HG02678 (cell line): ENCODE measurements at regions not wholly inside any gene's neighbourhood (a gene's known extent, or its start where the extent isn't known, plus 50 kb on each side); places are given as distances from the start of the nearest gene placed in this dataset.

ENCODE experiments used
- ATAC-seq: cut with Tn5 transposase; IDR thresholded peaks from one replicate; pipeline ENCODE4 v1.9.1; 2021; ENCODE audit warnings: mild to moderate bottlenecking, moderate library complexity; ENCODE audit not compliant: unreplicated experiment

DNA sequence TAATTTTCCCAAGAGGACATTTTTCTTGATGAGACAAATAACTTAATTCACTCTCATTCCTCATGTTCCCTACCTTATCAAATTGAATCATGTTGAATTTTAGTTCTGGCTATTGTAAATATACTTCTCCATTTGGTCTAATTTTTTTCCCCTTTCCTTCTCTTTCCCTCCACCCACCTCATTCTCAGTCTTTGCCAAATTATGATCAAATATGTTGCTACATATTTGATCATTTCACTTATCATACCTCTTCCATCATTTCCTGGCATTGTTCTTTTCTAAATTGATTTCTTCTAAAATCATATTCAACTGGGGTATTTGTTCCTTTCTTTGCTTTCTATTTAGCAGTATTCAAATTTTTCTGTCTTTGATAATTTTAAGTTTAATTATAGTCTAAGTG lies 52.3 kb downstream of the HDGFL1 start:
- no peak for ATAC-seq

DNA sequence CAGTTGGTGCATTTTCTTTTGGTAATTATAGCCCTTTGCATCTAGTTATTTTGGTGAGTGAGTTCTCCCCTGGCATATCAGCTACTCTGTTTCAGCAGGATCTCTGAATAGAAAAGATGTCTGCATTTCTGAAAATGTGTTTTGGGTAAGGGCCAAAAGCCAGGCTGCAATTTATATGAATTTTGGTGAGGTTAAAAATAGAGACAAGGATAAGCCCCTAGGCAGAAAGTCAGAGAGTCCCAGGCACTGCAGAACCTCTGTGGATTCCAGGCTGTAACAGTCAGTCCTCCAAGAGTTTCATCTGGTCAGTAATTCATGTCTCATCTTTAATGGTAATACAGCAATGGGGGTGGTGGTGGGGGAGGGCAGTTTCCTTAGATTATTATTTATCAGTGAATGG lies 53.0 kb downstream of the HDGFL1 start:
- no peak for ATAC-seq

DNA sequence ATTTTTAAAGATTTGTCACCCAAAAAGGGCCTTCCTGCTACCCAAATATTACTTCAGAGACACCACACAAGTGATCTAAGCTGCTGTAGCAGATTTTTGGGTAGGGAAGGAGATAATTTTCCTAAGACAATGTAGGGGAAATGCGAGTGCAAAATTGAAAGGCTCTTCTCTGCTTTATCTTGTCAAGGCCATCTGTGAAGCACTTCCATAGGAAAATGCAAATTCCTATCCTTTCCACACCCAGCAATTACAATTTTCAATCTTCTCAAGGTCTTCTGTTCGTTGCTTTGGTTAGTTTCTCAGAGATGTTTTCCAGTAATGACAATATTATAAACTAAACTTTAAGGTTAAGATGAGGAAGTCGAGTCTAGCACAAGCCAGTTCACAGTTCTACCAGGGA lies 53.4 kb downstream of the HDGFL1 start:
- no peak for ATAC-seq

DNA sequence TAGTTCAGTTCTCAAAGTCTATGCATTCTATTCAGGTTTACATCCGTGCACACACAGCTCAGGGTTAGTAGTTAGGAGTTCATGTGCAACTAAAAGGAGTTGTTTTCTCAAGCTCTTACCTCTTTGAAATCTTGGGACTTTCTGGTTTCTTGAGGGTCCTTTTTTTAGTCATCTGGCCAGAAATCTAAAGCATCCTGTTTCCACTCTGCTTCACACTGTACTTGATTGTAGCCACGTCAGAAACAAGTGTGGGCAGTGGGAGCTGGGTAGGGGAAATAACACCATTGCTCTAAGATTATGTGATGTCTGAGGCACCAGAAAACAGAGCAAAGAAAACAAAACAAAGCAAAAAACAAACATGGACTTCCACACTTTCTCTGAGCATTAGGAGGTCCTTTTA lies 58.3 kb downstream of the HDGFL1 start:
- ATAC-seq = no peak

DNA sequence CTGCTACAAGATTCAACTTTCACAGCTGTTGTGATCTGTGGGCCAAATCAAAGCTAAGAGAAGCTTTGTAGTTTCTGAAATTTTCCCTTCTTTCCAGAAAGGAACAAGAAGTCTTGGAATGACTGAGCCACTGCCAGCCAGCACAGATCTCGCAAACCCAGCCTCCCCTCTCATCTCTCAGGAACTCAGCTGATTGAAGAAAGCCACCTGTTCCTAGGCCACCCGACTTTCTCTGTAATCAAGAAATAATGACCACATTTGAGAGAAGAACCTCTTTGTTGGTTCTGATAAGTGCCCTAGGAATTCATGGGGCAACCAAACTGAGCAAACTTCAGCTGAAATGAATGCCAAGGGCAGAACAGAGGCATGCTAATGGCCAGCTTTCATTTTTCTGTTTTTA lies 61.7 kb downstream of the HDGFL1 start:
- no peak for ATAC-seq

DNA sequence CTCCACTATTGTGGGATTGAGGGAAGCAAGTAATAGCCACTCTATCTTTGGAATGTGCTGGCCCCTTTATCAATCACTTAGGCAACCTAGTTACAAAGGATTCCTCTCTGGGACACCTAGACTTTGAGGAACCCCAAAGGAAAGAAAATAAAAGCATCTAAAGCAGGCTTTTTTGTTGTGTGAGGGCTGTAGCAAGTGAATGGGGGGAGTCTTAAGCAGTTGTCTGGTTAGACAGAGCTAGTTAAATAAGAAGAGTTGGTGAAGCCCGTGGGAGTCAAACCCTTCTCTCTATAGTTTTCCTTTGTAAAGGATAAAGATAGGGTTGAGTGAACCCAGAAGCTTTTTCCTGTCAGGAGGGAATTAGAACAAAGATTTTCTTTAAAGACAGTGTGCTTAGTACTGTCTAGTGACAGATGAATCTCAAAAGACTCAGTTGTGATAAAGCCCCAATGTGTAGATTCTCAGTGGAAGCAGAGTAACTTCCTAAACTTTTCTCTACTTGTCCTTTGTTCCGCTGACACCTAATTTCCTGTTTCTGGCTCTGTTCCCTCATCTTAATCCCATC lies 63.3 kb downstream of the HDGFL1 start:
- no peak for ATAC-seq

DNA sequence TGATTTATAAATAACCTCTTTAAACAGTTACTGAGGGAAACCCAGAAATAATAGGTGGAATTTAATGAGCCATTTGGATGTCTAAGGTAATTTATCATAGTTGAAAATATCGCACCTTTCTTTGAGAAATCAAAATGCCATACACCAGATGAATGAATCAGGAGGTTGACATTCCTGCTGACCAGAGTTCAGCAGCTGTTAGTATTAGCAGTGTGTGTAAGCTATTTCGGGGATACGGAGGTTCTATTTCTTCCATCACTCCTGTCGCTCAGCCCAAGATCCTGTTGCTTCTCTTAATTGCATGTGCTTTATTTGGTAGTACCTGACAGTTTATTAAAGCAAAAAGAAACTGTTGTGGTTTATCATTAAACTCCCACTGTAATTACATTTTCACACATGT lies 67.1 kb downstream of the HDGFL1 start:
- no peak for ATAC-seq

DNA sequence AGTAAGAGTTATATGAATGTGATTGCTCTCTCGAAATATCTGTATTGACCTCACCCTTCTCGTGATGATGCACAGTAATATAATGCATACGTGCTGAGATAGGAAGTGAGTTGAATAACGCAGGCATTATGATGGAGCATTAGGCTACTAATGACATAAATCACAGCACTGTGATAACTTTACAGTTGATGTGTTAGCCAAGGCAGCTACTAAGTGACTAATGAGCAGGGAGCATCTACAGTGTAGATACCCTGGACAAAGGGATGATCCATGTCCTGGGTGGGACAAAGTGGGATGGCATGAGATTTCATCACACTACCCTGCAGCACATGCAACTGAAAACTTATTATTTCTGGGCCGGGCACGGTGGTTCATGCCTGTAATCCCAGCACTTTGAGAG lies 68.4 kb downstream of the HDGFL1 start:
- ATAC-seq = no peak

DNA sequence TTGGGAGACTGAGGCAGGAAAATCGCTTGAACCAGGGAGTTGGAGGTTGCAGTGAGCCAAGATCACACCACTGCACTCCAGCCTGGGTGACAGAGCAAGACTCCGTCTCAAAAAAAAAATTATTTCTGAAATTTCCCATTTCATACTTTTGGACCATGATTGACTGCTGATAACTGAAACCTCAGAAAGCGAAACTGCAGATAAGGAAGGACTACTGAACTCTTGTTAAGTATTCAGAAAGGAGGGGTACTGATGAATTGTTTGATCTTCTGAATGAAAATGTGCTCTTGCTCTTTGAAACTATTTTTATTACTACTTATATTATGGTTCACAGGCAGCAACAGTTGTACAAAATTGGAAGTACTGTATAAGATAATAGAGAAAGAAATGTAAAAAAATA lies 69.0 kb downstream of the HDGFL1 start:
- no peak for ATAC-seq

DNA sequence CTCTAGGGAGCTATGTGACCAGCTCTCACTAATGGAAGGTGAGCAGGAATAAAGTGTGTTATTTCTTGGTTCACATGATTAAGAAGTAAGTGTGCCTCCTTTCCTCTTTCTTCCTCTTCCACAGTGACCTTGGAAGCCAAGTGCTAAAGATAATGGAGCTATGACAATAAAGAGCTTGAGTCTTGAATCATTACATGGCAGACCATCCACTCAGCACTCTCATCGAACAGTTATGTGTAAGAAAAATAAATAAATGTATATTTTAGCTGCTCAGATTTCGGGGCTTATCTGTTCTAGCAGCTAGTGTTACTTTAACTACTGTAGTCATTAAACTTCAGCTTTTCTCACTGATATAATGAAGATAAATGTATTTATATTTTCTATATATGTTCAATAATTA lies 72.9 kb downstream of the HDGFL1 start:
- ATAC-seq = no peak

DNA sequence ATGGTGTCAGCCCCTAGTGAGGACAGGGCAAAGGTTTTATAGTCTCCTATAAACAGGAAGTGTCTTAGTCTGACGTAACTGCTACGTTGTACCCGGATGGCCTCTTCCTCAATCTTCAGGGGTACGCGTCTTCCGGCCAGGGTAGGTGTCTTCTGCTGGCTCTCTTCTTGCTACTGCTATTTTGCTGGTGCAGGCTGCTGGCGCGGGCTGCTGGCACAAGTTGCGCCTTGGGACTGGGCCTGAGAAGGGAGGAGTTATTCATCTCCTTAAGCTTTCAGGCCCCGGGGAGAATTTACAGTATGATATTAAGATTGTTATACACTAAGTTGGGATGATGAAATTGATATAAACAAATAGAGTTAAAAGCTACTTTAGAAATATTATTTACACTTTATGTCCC lies 74.4 kb downstream of the HDGFL1 start:
- ATAC-seq = no peak

DNA sequence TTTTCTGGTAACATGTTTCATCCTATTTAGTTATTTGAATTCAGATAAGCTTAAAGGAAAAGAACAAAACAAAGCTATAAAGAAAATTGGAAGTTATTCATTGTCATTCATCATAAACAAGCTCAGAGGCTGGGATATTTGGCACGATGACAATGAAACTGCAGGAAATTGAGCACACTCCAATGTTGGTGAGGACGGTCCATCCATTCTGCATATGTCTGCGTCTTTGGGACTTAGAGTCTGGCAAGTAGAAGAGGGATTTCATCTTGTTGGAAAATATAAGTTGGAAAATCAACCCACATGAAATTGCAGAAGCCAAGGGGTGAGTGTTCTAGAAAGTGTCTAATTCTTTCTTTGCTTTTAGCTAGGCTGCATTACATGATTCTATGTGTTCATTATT lies 78.4 kb downstream of the HDGFL1 start:
- no peak for ATAC-seq

DNA sequence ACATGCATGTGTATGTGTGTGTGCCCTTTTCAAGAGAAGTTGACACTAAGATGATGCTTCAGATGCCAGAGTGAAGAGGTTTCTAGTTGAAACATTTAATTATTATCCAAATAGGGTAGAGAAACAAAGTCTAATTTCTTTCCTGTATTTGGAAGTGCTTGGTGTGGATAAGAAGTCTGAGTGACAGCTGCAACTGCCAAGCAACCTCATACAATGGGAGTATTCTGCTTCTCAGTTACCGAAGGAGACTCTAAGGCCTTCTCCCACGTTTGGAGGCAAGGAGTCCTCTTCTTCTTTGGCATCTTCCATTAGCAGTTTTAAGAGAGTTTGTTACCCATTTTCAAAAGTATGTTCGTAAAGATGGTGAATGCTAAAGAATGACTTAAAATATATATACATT lies 82.4 kb downstream of the HDGFL1 start:
- no peak for ATAC-seq

DNA sequence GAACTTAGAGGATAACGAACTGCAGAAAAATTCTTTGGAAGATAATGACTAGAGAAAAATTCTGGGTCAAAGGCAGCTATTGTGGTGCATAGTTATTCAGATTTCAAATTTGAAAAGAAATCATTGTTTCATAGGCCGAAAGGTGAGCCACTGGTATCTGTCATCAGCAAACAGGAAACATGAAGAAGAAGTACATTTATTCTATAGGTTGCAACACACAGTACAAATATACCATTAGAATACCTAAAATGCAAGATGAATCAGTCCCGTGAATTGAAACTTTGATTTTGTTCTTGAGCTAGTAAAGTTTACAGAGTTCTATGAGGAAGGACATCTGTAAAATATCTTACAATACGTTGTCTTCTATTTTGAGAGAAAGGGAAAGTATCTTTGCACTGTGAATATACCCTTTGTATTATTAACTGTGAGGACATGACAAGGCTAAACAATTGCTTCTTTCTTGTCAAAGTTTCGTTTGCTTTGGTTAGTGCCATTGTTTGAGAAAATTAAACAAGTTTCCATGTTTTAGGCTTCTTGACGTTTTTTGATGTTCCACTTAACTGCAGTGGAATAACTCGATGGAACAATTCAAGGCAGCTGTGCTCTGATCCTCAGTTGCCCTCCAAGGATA lies 84.7 kb downstream of the HDGFL1 start:
- ATAC-seq = no peak

DNA sequence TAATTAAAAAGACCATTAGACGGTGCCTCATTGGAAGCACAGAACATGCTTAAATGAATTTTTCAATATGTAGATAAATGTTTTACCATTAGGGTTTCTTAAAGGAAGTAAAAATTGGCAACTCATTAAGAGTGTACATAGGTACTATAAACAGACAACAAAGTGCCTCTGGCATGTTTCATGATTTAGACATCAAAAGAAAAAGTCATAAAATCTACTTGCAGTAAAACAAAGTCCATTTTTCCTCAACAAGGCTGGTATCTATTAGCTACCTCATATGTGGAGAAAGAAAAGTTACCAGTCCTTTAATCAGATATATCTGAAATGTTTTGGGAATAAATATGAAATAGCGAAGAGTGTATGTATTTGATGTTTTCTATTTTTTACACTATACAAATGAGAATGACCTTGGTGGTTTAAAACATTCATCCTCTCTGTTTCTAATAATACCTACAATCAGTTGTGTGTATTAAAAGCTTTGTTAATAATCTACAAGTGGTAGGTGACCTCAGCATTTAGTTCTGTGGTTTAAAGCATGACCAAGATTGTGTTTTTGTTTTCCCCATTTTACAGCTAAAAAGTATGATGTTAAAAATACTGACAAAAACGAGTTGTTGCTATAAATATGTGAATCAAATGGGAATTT lies 87.5 kb downstream of the HDGFL1 start:
- ATAC-seq = peak; percentile 71

DNA sequence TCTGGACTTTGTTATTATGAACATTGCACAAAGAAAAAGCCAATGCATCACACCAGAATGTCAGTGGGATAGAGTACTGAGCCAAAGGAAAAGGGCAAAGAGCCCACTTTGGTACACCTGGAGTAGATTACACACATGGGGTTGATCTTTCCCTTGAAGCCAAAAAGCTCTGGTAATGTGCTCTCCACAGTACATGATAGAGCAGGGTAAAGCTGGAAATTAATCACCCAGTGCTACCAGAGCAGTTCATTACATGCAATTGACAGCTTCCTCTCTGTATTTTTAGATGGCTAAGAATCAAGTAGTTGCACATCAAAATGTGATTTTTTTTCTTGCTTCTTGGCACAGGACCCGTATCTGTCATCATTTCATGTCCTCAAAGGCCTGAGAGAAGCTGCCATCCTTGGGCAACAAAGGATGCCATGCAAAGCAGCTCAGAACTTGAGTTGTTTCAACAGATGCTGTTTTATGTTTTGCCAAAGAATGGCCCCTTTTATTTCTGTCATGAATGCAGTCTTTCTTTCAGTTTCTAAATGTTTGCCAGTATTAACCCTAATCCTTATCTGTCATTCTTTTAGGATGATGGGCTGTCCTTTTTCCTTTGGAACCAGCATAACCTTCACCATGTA lies 88.1 kb downstream of the HDGFL1 start:
- peak; percentile 58 for ATAC-seq

DNA sequence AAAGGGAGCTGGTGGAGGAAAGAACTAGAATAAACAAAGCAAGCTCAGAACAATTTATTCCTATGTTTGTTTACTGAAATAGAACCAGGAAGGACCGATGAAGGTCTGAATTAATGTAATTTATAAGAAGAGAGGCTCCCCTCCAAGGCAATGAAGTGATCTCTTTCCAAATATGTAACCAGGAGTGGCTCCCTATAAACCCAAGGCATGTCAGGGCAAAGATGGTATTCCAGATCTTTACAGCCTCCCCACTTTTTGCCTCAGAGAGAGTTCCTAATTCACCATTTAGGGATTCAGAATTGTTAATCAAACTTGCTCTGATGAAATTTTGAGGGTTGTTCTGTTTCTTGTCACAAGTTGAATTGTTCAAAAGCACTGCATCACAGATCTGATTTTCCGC lies 88.8 kb downstream of the HDGFL1 start:
- no peak for ATAC-seq

DNA sequence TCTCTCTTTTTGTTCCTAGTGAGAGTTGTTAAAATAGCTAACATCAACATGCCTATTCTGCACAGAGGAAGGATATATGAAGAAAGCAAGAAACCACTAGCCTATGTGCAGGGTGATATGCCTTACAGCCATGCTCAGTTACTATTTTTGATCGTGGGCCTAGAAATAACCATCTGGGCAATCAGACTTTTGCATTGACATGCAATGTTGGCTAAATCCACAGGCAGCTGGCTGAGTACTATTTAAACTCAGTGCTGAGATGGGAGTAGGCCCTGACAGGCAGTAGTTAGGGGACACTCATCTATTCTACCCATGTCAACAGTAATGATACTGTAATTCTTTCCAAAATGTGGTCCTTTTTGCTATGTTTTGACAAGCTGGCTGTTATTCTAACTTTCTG lies 89.6 kb downstream of the HDGFL1 start:
- no peak for ATAC-seq

DNA sequence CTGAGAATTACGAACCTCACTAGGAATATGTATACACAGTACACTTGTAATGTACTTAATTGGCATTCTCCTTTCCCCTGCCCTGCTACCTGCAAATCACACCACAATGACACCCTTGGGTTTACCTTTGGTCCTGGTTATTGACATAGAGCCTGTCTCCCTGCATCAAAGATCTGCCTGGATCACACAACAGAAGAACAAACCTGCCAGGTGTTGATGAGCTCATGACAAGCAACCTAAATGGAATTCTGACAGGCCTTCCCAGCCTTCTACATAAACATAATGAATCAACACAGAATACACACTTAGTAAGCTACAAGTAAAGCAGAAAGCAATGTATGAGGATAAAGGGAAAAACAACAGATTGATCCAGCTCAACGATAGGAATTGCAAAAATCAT lies 95.6 kb downstream of the HDGFL1 start:
- no peak for ATAC-seq

DNA sequence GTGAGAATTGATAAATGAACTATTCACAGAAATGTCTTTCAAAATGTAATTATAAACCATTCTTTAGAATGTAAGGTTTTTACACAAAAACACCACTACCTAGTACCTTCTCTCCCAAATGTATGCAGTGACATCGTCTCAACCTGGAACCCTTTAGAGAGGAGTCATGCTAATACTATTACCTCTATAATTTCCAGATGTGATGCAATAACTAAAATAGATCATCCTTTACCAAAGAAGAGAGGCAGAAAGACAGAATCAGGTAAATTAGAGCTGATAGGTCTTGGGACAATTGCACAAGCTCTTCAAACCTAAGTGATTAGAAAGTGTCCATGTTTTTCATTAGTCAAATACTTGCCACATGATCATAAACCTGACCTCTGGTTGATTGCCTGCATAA lies 96.7 kb downstream of the HDGFL1 start:
- ATAC-seq = no peak

DNA sequence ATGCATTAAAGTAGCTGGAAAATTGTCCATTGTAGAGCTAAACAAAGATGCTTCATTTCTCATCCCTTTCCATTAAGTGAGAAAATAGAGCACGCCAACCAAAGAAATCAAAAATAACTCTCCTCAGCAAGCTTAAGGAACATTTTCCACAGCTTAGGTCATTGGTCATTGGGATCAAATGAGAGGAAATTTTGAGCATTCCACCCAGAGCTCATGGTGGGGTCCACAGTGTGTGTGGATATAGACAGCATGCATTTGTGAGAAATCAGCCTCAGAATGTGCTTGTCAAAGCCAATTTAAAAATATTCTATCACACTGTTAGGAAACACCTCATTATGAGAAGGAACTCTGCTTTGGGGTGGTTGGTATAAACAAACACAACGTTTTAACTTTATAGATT lies 97.2 kb downstream of the HDGFL1 start:
- no peak for ATAC-seq

DNA sequence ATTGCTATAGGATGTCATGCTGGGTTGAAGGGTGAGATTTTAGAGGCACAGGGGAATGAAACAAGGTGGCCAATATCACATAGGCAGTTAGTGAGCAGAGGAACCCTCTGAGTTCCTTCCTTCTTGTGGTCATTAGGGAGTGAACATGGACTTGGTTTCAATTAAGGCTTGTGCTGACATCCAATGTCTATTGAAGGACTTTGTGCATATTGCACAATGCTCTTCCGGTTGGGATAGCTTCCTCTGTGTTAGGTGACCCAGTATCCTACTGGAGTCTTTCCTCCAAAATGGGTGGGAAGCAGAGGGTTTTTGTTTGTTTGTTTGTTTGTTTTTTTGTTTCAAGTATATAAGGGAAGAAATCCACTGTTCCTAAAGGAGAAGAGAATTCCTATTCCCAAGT lies 98.5 kb downstream of the HDGFL1 start:
- ATAC-seq = no peak
